NCI-H345 treated with DMSO at 0.1 percent for 48 hours (cell line): ENCODE measurements at regions not wholly inside any gene's neighbourhood (a gene's known extent, or its start where the extent isn't known, plus 50 kb on each side); places are given as distances from the start of the nearest gene placed in this dataset.

ENCODE experiments used
- DNase-seq: peaks from one replicate; lab custom pipeline; 2025; ENCODE audit not compliant: unreplicated experiment; lab: John Stamatoyannopoulos, UW

- DNase-seq, result no peak
These were observed 303.9 kb downstream of the ETAA1 start for GRCh38 chr2:67701011-67701410.

GRCh38 chr2:67702284-67702683 lies 305.2 kb downstream of the ETAA1 start:
- DNase-seq, result no peak

GRCh38 chr2:67702937-67703336 lies 305.8 kb downstream of the ETAA1 start:
- DNase-seq, result no peak

- no peak for DNase-seq
These were observed 308.9 kb downstream of the ETAA1 start for GRCh38 chr2:67706082-67706481.

- DNase-seq, result no peak
These were observed 310.8 kb downstream of the ETAA1 start for GRCh38 chr2:67707896-67708295.

GRCh38 chr2:67709835-67710234 lies 312.7 kb downstream of the ETAA1 start:
- DNase-seq, result no peak

- no peak for DNase-seq
These were observed 315.4 kb downstream of the ETAA1 start for GRCh38 chr2:67712484-67712883.

- no peak for DNase-seq
These were observed 316.2 kb downstream of the ETAA1 start for GRCh38 chr2:67713376-67713775.

GRCh38 chr2:67716895-67717396 lies 319.8 kb downstream of the ETAA1 start:
- no peak for DNase-seq

- DNase-seq, result no peak
These were observed 320.6 kb downstream of the ETAA1 start for GRCh38 chr2:67717692-67718091.

GRCh38 chr2:67719351-67719750 lies 322.2 kb downstream of the ETAA1 start:
- no peak for DNase-seq

- DNase-seq, result no peak
These were observed 324.4 kb downstream of the ETAA1 start for GRCh38 chr2:67721516-67721915.

- no peak for DNase-seq
These were observed 327.1 kb downstream of the ETAA1 start for GRCh38 chr2:67724261-67724660.

GRCh38 chr2:67725731-67726130 lies 328.6 kb downstream of the ETAA1 start:
- no peak for DNase-seq

- no peak for DNase-seq
These were observed 329.3 kb downstream of the ETAA1 start for GRCh38 chr2:67726416-67726815.

GRCh38 chr2:67727131-67727530 lies 330.0 kb downstream of the ETAA1 start:
- DNase-seq, result no peak

- DNase-seq, result no peak
These were observed 330.5 kb downstream of the ETAA1 start for GRCh38 chr2:67727623-67728022.

GRCh38 chr2:67729474-67729873 lies 332.3 kb downstream of the ETAA1 start:
- DNase-seq, result no peak

GRCh38 chr2:67733517-67733916 lies 329.3 kb downstream of the C1D start:
- DNase-seq, result no peak

GRCh38 chr2:67752199-67752598 lies 310.6 kb downstream of the C1D start:
- DNase-seq, result no peak

- no peak for DNase-seq
These were observed 309.8 kb downstream of the C1D start for GRCh38 chr2:67752969-67753368.

- no peak for DNase-seq
These were observed 307.5 kb downstream of the C1D start for GRCh38 chr2:67755156-67755882.

GRCh38 chr2:67760995-67761394 lies 301.8 kb downstream of the C1D start:
- no peak for DNase-seq
